ENCODE measurements at regions not wholly inside any gene's neighbourhood (a gene's known extent, or its start where the extent isn't known, plus 50 kb on each side); places are given as distances from the start of the nearest gene placed in this dataset.

DNA sequence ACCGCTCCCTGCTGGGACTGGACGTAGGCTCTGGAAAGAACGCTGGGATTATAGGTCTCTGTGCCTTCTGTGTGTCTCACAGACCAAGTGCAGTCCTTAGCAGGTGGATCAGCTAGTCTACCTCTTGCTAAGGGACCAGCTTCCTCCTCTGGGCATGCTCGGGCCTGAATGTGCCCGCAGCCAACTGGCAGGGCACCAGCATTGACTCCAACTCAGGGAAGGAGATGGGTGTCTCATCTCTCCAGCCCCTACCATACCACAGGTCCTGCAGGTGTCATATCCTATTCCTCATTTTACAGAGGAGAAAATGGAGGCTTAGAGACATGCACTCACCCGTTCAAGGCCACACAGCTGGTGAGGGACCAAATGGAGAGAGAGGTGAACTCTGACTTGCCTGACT is 340.2 kb downstream of the PTPRU start:
- TF ChIP-seq POLR2AphosphoS5 (IDR thresholded peaks at IDR 0.05; ENCODE audit: low read depth, low read length) (no peak), POLR2A (IDR thresholded peaks at IDR 0.05; ENCODE audit: low read depth, low read length) (no peak)
